H1 (cell line): ENCODE measurements at regions not wholly inside any gene's neighbourhood (a gene's known extent, or its start where the extent isn't known, plus 50 kb on each side); places are given as distances from the start of the nearest gene placed in this dataset.

ENCODE experiments used
- CTCF ChIA-PET: fragments of 300-600 bp; sonication (Branson Sonifier 250); formaldehyde crosslinking; loops from one replicate; lab custom pipeline; 2021; ENCODE audit not compliant: partially characterized antibody; lab: Charles Lee
- POLR2A ChIA-PET: fragments of 300-600 bp; sonication (Branson Sonifier 250); formaldehyde crosslinking; loops from one replicate; lab custom pipeline; 2021; ENCODE audit warnings: inconsistent platforms; ENCODE audit not compliant: partially characterized antibody; lab: Charles Lee
- DNase-seq, 2 experiments: peaks; one replicate each; pipeline versions ENCODE4 v3.0.0 to v3.0.0-alpha.2; 2010 to 2022; ENCODE audit warnings: low spot score in 2 of 2, low read depth in 1 of 2, mixed read lengths in 1 of 2
- FAIRE-seq: peaks from 2 replicates; lab custom pipeline; 2011; peaks lifted over from hg19 to GRCh38; lab: Jason Lieb, UNC
- H2AFZ ChIP-seq: 2 replicates; pipeline ENCODE4 v1.8.1; 2012; ENCODE audit warnings: low read length, inconsistent platforms
- H2AK5ac ChIP-seq: 2 replicates; pipeline ENCODE4 v1.6.1; 2013; ENCODE audit warnings: low read depth, low read length
- H2BK120ac ChIP-seq: replicated peaks from 2 replicates; pipeline ENCODE3; 2013; ENCODE audit warnings: low read depth, low read length, inconsistent platforms
- H2BK12ac ChIP-seq: 2 replicates; pipeline ENCODE4 v1.6.1; 2013; ENCODE audit warnings: low read depth, low read length
- H2BK15ac ChIP-seq: 2 replicates; pipeline ENCODE4 v1.6.1; 2013; ENCODE audit warnings: low read length
- H2BK20ac ChIP-seq: 2 replicates; pipeline ENCODE4 v1.6.1; 2013; ENCODE audit warnings: low read length
- H2BK5ac ChIP-seq: 2 replicates; pipeline ENCODE4 v1.6.1; 2013; ENCODE audit warnings: low read depth, low read length
- H3K14ac ChIP-seq: 2 replicates; pipeline ENCODE4 v1.6.1; 2013; ENCODE audit warnings: inconsistent platforms; ENCODE audit not compliant: insufficient read length
- H3K18ac ChIP-seq: 2 replicates; pipeline ENCODE4 v1.6.1; 2013; ENCODE audit warnings: low read length; ENCODE audit errors: extremely low read depth
- H3K23ac ChIP-seq: 2 replicates; pipeline ENCODE4 v1.6.1; 2013; ENCODE audit warnings: inconsistent platforms; ENCODE audit not compliant: insufficient read length
- H3K23me2 ChIP-seq: 2 replicates; pipeline ENCODE4 v1.6.1; 2013; ENCODE audit warnings: low read depth, low read length
- H3K27ac ChIP-seq: 2 replicates; pipeline ENCODE4 v1.6.1; 2011; ENCODE audit warnings: low read depth, low read length, inconsistent platforms
- H3K27me3 ChIP-seq, 4 experiments: replicated peaks in 1 of 4; 1 replicate in 1 of 4; 2 replicates in 3 of 4; pipeline versions ENCODE4 v1.6.1 to v1.8.1; 2011 to 2013; ENCODE audit warnings: low read length in 3 of 4, mild to moderate bottlenecking in 3 of 4, inconsistent platforms in 2 of 4, mixed read lengths in 2 of 4, moderate library complexity in 1 of 4; ENCODE audit not compliant: control insufficient read depth in 3 of 4, insufficient read depth in 3 of 4; ENCODE audit errors: extremely low read depth in 1 of 4
- H3K36me3 ChIP-seq, 4 experiments: 2 replicates each; pipeline versions ENCODE4 v1.6.1 to v1.8.1; 2011 to 2013; ENCODE audit warnings: mild to moderate bottlenecking in 4 of 4, low read length in 3 of 4, moderate library complexity in 2 of 4, control low read depth in 1 of 4, inconsistent platforms in 1 of 4; ENCODE audit not compliant: insufficient read depth in 4 of 4, control insufficient read depth in 2 of 4
- H3K4ac ChIP-seq: replicated peaks from 2 replicates; pipeline ENCODE3; 2013; ENCODE audit warnings: low read length, low read depth, mixed read lengths, inconsistent platforms; ENCODE audit not compliant: insufficient read length
- H3K4me1 ChIP-seq, 4 experiments: replicated peaks in 1 of 4; 1 replicate in 1 of 4; 2 replicates in 3 of 4; pipeline versions ENCODE4 v1.6.1 to v1.8.1; 2011 to 2013; ENCODE audit warnings: low read length in 3 of 4, inconsistent platforms in 2 of 4, mixed read lengths in 1 of 4; ENCODE audit not compliant: insufficient read depth in 4 of 4, control insufficient read depth in 3 of 4
- H3K4me2 ChIP-seq, 2 experiments: 2 replicates each; pipeline versions ENCODE4 v1.6.1 to v1.8.1; 2011 to 2013; ENCODE audit warnings: low read depth in 2 of 2, low read length in 2 of 2, control low read depth in 1 of 2, inconsistent platforms in 1 of 2, mild to moderate bottlenecking in 1 of 2; ENCODE audit not compliant: insufficient read depth in 1 of 2
- H3K4me3 ChIP-seq, 4 experiments: fragments of 200-600, 300-600 bp in 1 of 4; sonication (generic), shearing (Covaris generic), sonication (Bioruptor Twin) in 1 of 4; 2 replicates each; pipeline versions ENCODE4 v1.5.1 to v1.8.1; 2011 to 2016; ENCODE audit warnings: low read length in 4 of 4, low read depth in 3 of 4, control low read depth in 2 of 4, inconsistent platforms in 2 of 4, mild to moderate bottlenecking in 2 of 4, mixed read lengths in 1 of 4, moderate library complexity in 1 of 4; ENCODE audit not compliant: insufficient read depth in 2 of 4; ENCODE audit errors: extremely low read depth in 1 of 4
- H3K56ac ChIP-seq: replicated peaks from 2 replicates; pipeline ENCODE3; 2013; ENCODE audit warnings: low read depth, mild to moderate bottlenecking, mixed read lengths, low read length, inconsistent platforms; ENCODE audit not compliant: insufficient read length
- H3K79me1 ChIP-seq: 2 replicates; pipeline ENCODE4 v1.6.1; 2013; ENCODE audit warnings: low read depth, low read length, control low read depth
- H3K79me2 ChIP-seq, 2 experiments: 2 replicates each; pipeline versions ENCODE4 v1.6.1 to v1.8.1; 2012 to 2013; ENCODE audit warnings: low read length in 2 of 2, mild to moderate bottlenecking in 2 of 2, inconsistent platforms in 1 of 2; ENCODE audit not compliant: insufficient read depth in 2 of 2, control insufficient read depth in 1 of 2
- H3K9ac ChIP-seq, 4 experiments: replicated peaks in 1 of 4; 1 replicate in 1 of 4; 2 replicates in 3 of 4; pipeline versions ENCODE4 v1.6.1 to v1.8.1; 2011 to 2013; ENCODE audit warnings: low read depth in 3 of 4, low read length in 3 of 4, control low read depth in 2 of 4, mild to moderate bottlenecking in 2 of 4, moderate library complexity in 2 of 4, inconsistent platforms in 1 of 4; ENCODE audit errors: extremely low read depth in 1 of 4
- H3K9me3 ChIP-seq, 2 experiments: 2 replicates each; pipeline versions ENCODE4 v1.6.1 to v1.8.1; 2012 to 2013; ENCODE audit warnings: mild to moderate bottlenecking in 2 of 2, moderate library complexity in 2 of 2, control low read depth in 1 of 2, inconsistent platforms in 1 of 2, low read depth in 1 of 2, low read length in 1 of 2, mixed read lengths in 1 of 2; ENCODE audit not compliant: insufficient read depth in 2 of 2
- H4K20me1 ChIP-seq, 2 experiments: replicated peaks in 1 of 2; 2 replicates each; pipeline versions ENCODE3 to v1.8.1; 2011 to 2013; ENCODE audit warnings: inconsistent platforms in 2 of 2, low read length in 2 of 2, mild to moderate bottlenecking in 1 of 2; ENCODE audit not compliant: insufficient read depth in 2 of 2, control insufficient read depth in 1 of 2
- H4K5ac ChIP-seq: 2 replicates; pipeline ENCODE4 v1.6.1; 2013; ENCODE audit warnings: low read length, low read depth, mixed read lengths, inconsistent platforms; ENCODE audit not compliant: insufficient read length
- H4K8ac ChIP-seq: 2 replicates; pipeline ENCODE4 v1.8.0; 2013; ENCODE audit warnings: mild to moderate bottlenecking, moderate library complexity, low read length, inconsistent platforms; ENCODE audit not compliant: insufficient read depth; ENCODE audit errors: extremely low read depth
- H4K91ac ChIP-seq: replicated peaks from 2 replicates; pipeline ENCODE3; 2013; ENCODE audit warnings: low read length, mixed read lengths, inconsistent platforms; ENCODE audit not compliant: insufficient read length
- CREB1 ChIP-seq: IDR thresholded peaks from 2 replicates; pipeline ENCODE4 v1.6.1; 2012; ENCODE audit warnings: inconsistent platforms
- NANOG ChIP-seq: IDR thresholded peaks from 2 replicates; pipeline ENCODE4 v1.6.1; 2011; ENCODE audit warnings: low read length, low read depth, mild to moderate bottlenecking, inconsistent platforms; ENCODE audit not compliant: insufficient read depth, poor library complexity, severe bottlenecking
- RNF2 ChIP-seq: fragments of 200-900, 300-1000 bp; sonication (generic); IDR thresholded peaks from 2 replicates; pipeline ENCODE4 v1.7.1; 2016; ENCODE audit warnings: borderline replicate concordance, low read depth, mild to moderate bottlenecking, antibody characterized with exemption, low read length; ENCODE audit not compliant: poor library complexity, severe bottlenecking; ENCODE audit errors: missing control alignments
- SRF ChIP-seq: IDR thresholded peaks from 2 replicates; pipeline ENCODE4 v1.6.1; 2011; ENCODE audit warnings: mild to moderate bottlenecking, low read depth, low read length, moderate library complexity
- WGBS, 2 experiments: shearing (Covaris generic) in 1 of 2; methylation state at CpG; one replicate each; pipeline versions ENCODE4 v1.1.6 to v1.1.7; 2013 to 2015; ENCODE audit warnings: low lambda C conversion rate in 2 of 2, mixed read lengths in 2 of 2, inconsistent platforms in 1 of 2, low coverage in 1 of 2, missing lambda C conversion rate in 1 of 2; ENCODE audit not compliant: insufficient replicate concordance in 2 of 2, insufficient coverage in 1 of 2, insufficient read length in 1 of 2; ENCODE audit errors: extremely low coverage in 1 of 2, missing lambda C conversion rate in 1 of 2; 5-methylcytosine and 5-hydroxymethylcytosine counted together
- TF ChIP-seq, protein P1 (sequence below): IDR thresholded peaks from 2 replicates; pipeline ENCODE4 v1.6.1; 2012; ENCODE audit warnings: low read length, inconsistent platforms

DNA sequence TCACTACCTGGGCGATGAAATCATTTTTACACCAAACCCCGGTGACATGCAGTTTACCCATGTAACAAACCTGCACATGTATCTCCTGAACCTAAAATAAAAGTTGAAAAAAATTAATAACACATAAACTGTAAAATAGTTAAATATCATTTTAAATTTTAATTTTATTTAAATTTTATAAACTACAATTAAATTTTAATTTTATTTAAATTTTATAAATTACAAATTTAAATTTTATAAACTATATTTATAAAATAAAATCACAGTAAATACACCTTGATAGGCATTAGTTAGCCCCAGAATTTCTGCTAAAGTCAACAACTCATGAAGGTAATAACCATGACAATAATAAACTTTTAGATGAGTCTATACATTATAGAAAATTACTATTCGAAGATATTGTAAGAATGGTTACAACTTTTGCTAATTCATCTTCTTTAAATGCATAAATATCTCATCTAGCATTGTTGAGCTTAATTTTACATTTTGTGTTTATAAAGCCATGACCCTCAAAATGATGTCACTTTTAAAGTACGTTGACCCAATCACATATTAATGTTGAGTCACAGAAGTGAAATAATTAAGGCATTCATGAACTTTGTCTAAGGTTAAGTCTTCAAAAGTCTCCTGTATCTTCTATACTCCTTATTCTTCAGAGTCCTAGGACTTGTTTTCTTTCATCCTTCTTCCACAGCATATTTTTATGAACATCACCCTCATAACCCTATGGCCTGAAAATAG lies 755.8 kb upstream of the LCORL start:
- Histone ChIP-seq H2AK5ac (no peak overlapping the region), H3K79me1 (no peaks in the 10 kb centered on the region), H4K91ac (no peak overlapping the region), H2BK20ac (no peak overlapping the region), H3K4me3 (no peak overlapping the region), H3K4ac (no peak overlapping the region), H3K79me2 (no peaks in the 10 kb centered on the region), H3K23ac (no peak overlapping the region), H3K27ac (no peak overlapping the region), H4K5ac (no peak overlapping the region), H3K4me1 (no peaks in the 10 kb centered on the region), H2AFZ (no peak overlapping the region), H2BK120ac (no peak overlapping the region), H3K23me2 (no peaks in the 10 kb centered on the region; the same call in 1 of the 2 replicates), H2BK5ac (no peak overlapping the region), H3K18ac (no peak overlapping the region), H4K20me1 (no peaks in the 10 kb centered on the region), H2BK12ac (no peak overlapping the region), H3K4me2 (no peak overlapping the region), H2BK15ac (no peak overlapping the region), H3K36me3 (no peaks in the 10 kb centered on the region; a peak in 1 of 8 replicates), H3K9ac (no peak overlapping the region), H4K8ac (no peak overlapping the region), H3K56ac (no peak overlapping the region), H3K14ac (no peak overlapping the region), H3K27me3 (no peaks in the 10 kb centered on the region), H3K9me3 (no peaks in the 10 kb centered on the region)
- no peak for DNase-seq
- no peak for FAIRE-seq
- whole genome bisulfite sequencing, 2 experiments = 72% methylated on average over 4 of the region's 4 CpGs; no CpG with 5 or more reads in 1 of the 2 experiments
- ChIA-PET POLR2A (no interaction called here), CTCF (no interaction called here)
- TF ChIP-seq SRF (no peak), NANOG (no peak), RNF2 (no peak), CREB1 (no peak)
- TF ChIP-seq, protein P1, sequence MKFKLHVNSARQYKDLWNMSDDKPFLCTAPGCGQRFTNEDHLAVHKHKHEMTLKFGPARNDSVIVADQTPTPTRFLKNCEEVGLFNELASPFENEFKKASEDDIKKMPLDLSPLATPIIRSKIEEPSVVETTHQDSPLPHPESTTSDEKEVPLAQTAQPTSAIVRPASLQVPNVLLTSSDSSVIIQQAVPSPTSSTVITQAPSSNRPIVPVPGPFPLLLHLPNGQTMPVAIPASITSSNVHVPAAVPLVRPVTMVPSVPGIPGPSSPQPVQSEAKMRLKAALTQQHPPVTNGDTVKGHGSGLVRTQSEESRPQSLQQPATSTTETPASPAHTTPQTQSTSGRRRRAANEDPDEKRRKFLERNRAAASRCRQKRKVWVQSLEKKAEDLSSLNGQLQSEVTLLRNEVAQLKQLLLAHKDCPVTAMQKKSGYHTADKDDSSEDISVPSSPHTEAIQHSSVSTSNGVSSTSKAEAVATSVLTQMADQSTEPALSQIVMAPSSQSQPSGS = no peak
